ENCODE measurements at regions not wholly inside any gene's neighbourhood (a gene's known extent, or its start where the extent isn't known, plus 50 kb on each side); places are given as distances from the start of the nearest gene placed in this dataset.

DNA sequence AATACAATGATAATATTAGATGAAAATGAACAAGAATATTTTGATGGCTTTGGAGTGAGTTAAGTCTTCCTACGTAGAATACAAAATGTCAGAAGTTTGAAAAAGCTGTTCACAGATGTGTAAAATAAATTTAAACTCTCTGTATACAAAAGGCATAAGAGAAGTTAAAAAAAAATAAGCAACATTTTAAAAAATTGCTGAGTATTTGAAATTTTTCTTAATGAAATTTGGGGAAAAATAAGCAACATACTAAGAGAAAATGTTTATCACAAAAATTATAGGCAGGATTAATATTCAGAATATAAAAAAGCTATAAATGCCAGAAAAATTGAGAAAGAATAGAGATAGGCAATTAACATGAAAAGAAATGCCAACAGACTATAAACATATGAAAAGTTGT is 470.7 kb upstream of the TRPC7 start:
- H3K27ac ChIP-seq, result no peak overlapping the region
- TF ChIP-seq, protein P1, sequence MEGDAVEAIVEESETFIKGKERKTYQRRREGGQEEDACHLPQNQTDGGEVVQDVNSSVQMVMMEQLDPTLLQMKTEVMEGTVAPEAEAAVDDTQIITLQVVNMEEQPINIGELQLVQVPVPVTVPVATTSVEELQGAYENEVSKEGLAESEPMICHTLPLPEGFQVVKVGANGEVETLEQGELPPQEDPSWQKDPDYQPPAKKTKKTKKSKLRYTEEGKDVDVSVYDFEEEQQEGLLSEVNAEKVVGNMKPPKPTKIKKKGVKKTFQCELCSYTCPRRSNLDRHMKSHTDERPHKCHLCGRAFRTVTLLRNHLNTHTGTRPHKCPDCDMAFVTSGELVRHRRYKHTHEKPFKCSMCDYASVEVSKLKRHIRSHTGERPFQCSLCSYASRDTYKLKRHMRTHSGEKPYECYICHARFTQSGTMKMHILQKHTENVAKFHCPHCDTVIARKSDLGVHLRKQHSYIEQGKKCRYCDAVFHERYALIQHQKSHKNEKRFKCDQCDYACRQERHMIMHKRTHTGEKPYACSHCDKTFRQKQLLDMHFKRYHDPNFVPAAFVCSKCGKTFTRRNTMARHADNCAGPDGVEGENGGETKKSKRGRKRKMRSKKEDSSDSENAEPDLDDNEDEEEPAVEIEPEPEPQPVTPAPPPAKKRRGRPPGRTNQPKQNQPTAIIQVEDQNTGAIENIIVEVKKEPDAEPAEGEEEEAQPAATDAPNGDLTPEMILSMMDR (conservative IDR thresholded peaks at IDR 0.05), result no peak

DNA sequence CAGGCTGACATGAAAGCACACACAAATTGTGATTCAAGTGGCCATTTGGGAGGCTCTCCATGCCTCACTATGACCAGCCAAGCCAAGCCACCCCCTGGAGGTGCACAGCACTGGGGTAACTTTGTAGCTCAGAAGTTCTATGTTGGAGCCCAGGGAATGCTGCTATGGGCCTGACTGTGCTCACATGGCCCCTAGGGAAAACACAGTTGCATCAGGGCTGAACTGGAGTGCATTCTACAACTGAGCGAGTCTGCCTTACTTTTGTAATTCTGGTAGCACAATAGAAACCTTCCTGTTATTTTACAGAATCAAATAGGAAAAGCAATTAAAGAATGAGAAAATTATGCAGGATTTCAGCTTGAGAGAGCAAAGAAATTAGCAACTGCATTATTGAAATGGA is 455.5 kb upstream of the TRPC7 start:
- TF ChIP-seq, protein P1 (conservative IDR thresholded peaks at IDR 0.05), result no peak
- no peak overlapping the region for H3K27ac ChIP-seq

DNA sequence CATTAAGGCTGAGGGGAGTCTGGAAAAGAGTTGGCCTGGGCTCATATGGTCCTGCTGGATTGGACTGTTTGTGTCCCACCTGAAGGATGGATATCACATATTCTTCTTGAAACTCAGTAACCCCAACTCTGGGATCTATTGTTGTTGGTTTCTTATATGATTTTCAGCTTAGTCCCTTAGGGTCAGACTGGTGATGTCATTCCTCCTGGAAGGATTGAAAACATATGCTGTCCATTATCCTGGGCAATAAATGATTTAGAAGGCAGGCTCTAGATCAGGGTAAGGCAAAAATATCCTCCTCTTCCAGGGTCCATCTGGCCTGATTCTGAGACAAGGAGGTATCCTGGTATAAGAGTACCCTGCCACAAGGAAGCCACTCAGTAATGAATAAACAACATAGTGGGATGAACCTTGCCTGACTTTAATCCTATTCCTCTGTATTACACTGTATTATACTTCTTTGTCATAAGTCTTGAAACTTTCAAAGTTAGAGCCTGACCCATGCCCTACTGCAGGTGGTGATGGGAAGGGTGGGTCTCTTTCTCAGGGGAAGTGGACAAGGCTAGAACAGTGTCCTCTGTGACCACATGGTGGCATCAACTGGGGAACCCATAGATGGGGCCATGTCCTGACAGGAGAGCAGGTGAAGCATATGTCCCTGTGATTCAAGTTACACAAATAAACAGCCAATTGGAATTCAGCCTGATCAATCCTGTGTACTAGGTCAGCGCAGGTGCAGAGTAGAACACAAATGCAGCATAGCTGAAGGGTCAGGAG is 454.4 kb upstream of the TRPC7 start:
- H3K27ac ChIP-seq, result no peak overlapping the region
- TF ChIP-seq, protein P1 (conservative IDR thresholded peaks at IDR 0.05), result no peak

DNA sequence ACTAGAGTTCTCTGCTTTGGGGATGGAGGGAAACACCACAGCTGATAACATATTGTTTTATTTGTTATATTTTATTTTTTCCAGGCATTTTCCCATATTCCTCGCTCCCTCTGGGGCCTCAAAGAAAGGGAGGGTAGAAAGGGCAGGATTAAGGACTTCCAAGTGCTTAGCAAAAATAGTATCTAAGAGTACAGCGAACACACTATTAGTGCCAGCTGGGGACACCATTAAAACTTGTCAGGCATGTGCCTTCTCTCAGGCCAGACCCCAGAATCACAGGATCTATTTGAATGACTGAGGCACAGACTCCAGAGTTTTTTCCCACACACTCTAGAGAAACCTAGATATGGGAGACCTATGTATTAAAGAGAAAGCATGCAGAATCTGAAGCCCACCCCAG is 451.0 kb upstream of the TRPC7 start:
- TF ChIP-seq, protein P1 (conservative IDR thresholded peaks at IDR 0.05), result no peak
- no peak overlapping the region for H3K27ac ChIP-seq

DNA sequence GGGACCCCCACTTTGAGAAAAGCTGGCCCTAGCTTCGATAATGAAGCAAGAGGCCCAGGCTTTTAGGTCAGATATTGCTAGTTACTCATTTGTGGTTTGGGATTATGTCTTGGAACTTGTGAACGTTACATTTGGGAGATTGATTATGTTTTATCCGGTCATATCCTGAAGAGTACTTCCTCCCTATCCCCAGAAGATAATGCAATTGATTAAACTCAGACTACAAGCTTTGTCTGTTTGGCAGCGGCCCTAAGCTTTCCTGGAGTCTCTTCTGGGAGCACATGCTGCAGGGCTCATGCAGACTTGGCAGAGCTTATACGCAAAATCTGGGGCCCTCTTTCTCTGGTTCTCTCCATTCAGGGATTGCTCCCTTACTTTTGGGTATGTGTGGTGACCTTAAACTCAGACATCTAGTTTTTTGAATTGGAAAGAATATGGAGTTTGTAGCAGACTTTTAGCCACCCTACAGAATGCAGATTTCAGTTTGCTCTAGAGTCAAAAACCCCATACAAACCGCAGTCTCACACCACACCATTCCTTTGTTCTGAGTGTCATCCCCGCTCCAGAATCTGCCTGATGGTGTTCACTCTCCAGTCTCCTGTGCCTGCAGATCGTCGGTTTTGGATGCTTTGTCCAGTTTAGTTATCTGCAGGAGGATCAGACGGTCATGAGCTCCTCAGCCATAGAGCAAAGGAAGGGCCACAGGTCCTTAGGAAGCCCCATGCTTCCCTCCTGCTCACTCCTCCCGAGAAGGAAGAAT is 449.5 kb upstream of the TRPC7 start:
- H3K27ac ChIP-seq, result no peak overlapping the region
- TF ChIP-seq, protein P1 (conservative IDR thresholded peaks at IDR 0.05), result no peak

DNA sequence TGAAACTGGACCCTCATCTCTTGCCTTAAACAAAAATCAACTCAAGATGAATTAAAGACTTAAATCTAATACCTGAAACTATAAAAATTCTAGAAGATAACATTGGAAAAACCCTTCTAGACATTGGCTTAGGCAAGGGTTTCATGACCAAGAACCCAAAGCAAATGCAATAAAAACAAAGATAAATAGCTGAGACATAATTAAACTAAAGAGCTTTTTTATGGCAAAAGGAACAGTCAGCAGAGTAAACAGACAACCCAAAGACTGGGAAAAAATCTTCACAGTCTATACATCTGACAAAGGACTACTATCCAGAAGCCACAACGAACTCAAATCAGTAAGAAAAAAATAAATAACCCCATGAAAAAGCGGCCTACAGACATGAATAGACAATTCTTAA is 446.9 kb upstream of the TRPC7 start:
- peak overlapping the region; percentile 28; the same call in 1 of the 2 replicates for H3K27ac ChIP-seq

DNA sequence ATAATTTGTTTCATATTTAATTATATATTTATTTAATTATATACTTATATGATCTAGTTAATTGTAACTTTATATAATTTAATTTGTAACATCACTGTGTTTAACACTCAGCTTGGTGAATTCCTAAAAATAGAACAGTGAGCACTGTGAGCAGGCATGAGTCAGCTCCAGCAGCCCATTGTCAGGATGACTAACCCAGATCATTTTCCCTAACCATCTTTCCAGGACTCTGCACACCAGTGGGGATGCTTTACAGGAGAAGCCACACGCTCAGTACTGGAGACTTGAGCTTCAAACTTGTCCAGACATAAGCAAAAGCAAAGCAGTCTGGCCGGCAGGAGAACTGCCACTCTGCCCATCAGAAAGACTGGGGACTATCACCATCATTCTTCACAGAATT is 446.2 kb upstream of the TRPC7 start:
- H3K27ac ChIP-seq, result peak overlapping the region; percentile 28; the same call in 1 of the 2 replicates
- TF ChIP-seq, protein P1 (conservative IDR thresholded peaks at IDR 0.05), result no peak

DNA sequence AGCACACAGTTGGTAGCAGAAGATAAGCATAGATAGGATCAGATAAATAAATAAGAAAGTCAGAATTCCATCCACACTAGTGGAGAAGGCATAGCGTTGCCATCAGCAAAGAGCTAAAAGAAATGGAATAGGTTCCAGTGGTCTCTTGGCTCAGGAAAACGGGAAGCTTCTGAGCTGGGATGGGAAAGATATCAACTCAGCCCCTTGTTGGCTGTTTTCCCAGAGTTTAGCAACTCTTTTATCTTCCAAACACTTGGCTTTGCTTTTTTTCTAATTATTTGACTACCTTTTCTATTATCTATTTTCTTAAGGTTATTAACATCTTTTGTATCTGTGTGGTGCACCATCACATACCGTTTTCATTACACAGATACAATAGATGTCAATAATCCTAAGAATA is 445.7 kb upstream of the TRPC7 start:
- H3K27ac ChIP-seq, result no peak overlapping the region
- TF ChIP-seq, protein P1 (conservative IDR thresholded peaks at IDR 0.05), result no peak
